Muscle layer of duodenum (tissue), 2 donors: ENCODE measurements at regions not wholly inside any gene's neighbourhood (a gene's known extent, or its start where the extent isn't known, plus 50 kb on each side); places are given as distances from the start of the nearest gene placed in this dataset.
"Not testable (repeated sequence)": the region's sequence is repeated elsewhere in the genome, so short reads cannot be mapped to it uniquely, and the experiment has no call there.

ENCODE experiments used
- H3K27ac ChIP-seq: one replicate; pipeline ENCODE4 v1.7.0; 2013; ENCODE audit warnings: mild to moderate bottlenecking, low read length
- H3K27me3 ChIP-seq: one replicate; pipeline ENCODE4 v1.7.0; 2013; ENCODE audit warnings: low read depth, mild to moderate bottlenecking, control low read depth, low read length
- H3K36me3 ChIP-seq, 2 donors: one replicate each; pipeline ENCODE4 v1.7.0; 2013; ENCODE audit warnings: low read length in 2 of 2, control low read depth in 1 of 2, mild to moderate bottlenecking in 1 of 2; ENCODE audit not compliant: insufficient read depth in 2 of 2, control insufficient read depth in 1 of 2
- H3K4me1 ChIP-seq, 2 donors: one replicate each; pipeline ENCODE4 v1.7.0; 2013; ENCODE audit warnings: low read length in 2 of 2, mild to moderate bottlenecking in 2 of 2, control low read depth in 1 of 2, moderate library complexity in 1 of 2; ENCODE audit not compliant: insufficient read depth in 2 of 2, control insufficient read depth in 1 of 2
- H3K4me3 ChIP-seq, 2 donors: one replicate each; pipeline ENCODE4 v1.7.0; 2013; ENCODE audit warnings: low read length in 2 of 2, low read depth in 1 of 2, mild to moderate bottlenecking in 1 of 2
- H3K9me3 ChIP-seq, 2 donors: one replicate each; pipeline ENCODE4 v1.7.0; 2013; ENCODE audit warnings: low read length in 2 of 2, control low read depth in 1 of 2, mild to moderate bottlenecking in 1 of 2; ENCODE audit not compliant: control insufficient read depth in 1 of 2
- donor health status: healthy.

- not testable (repeated sequence) for H3K27me3 ChIP-seq, H3K27ac ChIP-seq, H3K4me1 ChIP-seq, H3K36me3 ChIP-seq, H3K4me3 ChIP-seq, H3K9me3 ChIP-seq
Measured at GRCh38 chr7:63748571-63749302, 249.9 kb upstream of the ZNF722 start.

- H3K27me3 ChIP-seq, H3K4me1 ChIP-seq, H3K27ac ChIP-seq, H3K36me3 ChIP-seq, H3K4me3 ChIP-seq, H3K9me3 ChIP-seq: not testable (repeated sequence)
Measured at GRCh38 chr7:63752446-63752845, 246.2 kb upstream of the ZNF722 start.

- not testable (repeated sequence) for H3K27ac ChIP-seq, H3K4me1 ChIP-seq, H3K4me3 ChIP-seq, H3K27me3 ChIP-seq, H3K36me3 ChIP-seq, H3K9me3 ChIP-seq
Measured at GRCh38 chr7:63753160-63753559, 245.5 kb upstream of the ZNF722 start.

GRCh38 chr7:63760202-63760601 is 238.4 kb upstream of the ZNF722 start:
- H3K9me3 ChIP-seq, H3K27ac ChIP-seq, H3K27me3 ChIP-seq: not testable (repeated sequence)

GRCh38 chr7:63765541-63765940 is 233.1 kb upstream of the ZNF722 start:
- not testable (repeated sequence) for H3K36me3 ChIP-seq, H3K4me3 ChIP-seq, H3K9me3 ChIP-seq, H3K27me3 ChIP-seq, H3K27ac ChIP-seq, H3K4me1 ChIP-seq

More at GRCh38 chr7:63760202-63760601, 238.4 kb upstream of the ZNF722 start:
- not testable (repeated sequence) for H3K36me3 ChIP-seq, H3K4me1 ChIP-seq, H3K4me3 ChIP-seq

- not testable (repeated sequence) for H3K9me3 ChIP-seq, H3K4me1 ChIP-seq, H3K4me3 ChIP-seq, H3K36me3 ChIP-seq, H3K27me3 ChIP-seq, H3K27ac ChIP-seq
Measured at GRCh38 chr7:63766197-63766596, 232.5 kb upstream of the ZNF722 start.

- not testable (repeated sequence) for H3K4me1 ChIP-seq, H3K27ac ChIP-seq, H3K4me3 ChIP-seq, H3K27me3 ChIP-seq, H3K36me3 ChIP-seq, H3K9me3 ChIP-seq
Measured at GRCh38 chr7:63770162-63770561, 228.5 kb upstream of the ZNF722 start.

GRCh38 chr7:63771389-63772085 is 227.1 kb upstream of the ZNF722 start:
- not testable (repeated sequence) for H3K36me3 ChIP-seq, H3K4me1 ChIP-seq, H3K27ac ChIP-seq, H3K27me3 ChIP-seq, H3K9me3 ChIP-seq, H3K4me3 ChIP-seq

GRCh38 chr7:63789378-63790176 is 209.1 kb upstream of the ZNF722 start:
- H3K4me1 ChIP-seq, result no peaks in the 10 kb centered on the region
- peaks cover 0 to 5% of the 10 kb centered on the region in 2 donors for H3K9me3 ChIP-seq
- H3K4me3 ChIP-seq, result peak overlapping the region in 1 of 2 donors; percentile 42
- no peaks in the 10 kb centered on the region for H3K27me3 ChIP-seq
- no peak overlapping the region for H3K27ac ChIP-seq
- H3K36me3 ChIP-seq, result no peaks in the 10 kb centered on the region

- H3K4me1 ChIP-seq, H3K9me3 ChIP-seq, H3K27me3 ChIP-seq, H3K27ac ChIP-seq, H3K36me3 ChIP-seq: not testable (repeated sequence)
- H3K4me3 ChIP-seq, result peak overlapping the region in 1 of 2 donors; percentile 42
Measured at GRCh38 chr7:63790177-63790763, 208.4 kb upstream of the ZNF722 start.
